Keratinocyte (primary cell): ENCODE measurements at regions not wholly inside any gene's neighbourhood (a gene's known extent, or its start where the extent isn't known, plus 50 kb on each side); places are given as distances from the start of the nearest gene placed in this dataset.

Experiments used
- DNase-seq: peaks from one replicate; pipeline ENCODE4 v3.0.0-alpha.2; 2011; ENCODE audit warnings: low read depth, missing footprints, low spot score
- FAIRE-seq: peaks from 2 replicates; lab custom pipeline; 2011; peaks lifted over from hg19 to GRCh38; lab: Jason Lieb, UNC
- H2AFZ ChIP-seq: 2 replicates; pipeline ENCODE4 v1.6.0; 2012; ENCODE audit warnings: low read length, control low read depth, inconsistent platforms; ENCODE audit not compliant: control insufficient read depth
- H3K27ac ChIP-seq: 2 replicates; pipeline ENCODE4 v1.5.1; 2011; ENCODE audit warnings: low read length; ENCODE audit not compliant: control insufficient read depth, insufficient read depth
- H3K27me3 ChIP-seq: 3 replicates; pipeline ENCODE4 v1.6.0; 2011; ENCODE audit warnings: low read length; ENCODE audit not compliant: control insufficient read depth, insufficient read depth; ENCODE audit errors: extremely low read depth
- H3K36me3 ChIP-seq, 2 experiments: 2 replicates in 1 of 2; 3 replicates in 1 of 2; pipeline ENCODE4 v1.5.1; 2011; ENCODE audit warnings: low read length in 2 of 2, mild to moderate bottlenecking in 1 of 2; ENCODE audit not compliant: control insufficient read depth in 2 of 2, insufficient read depth in 2 of 2; ENCODE audit errors: extremely low read depth in 1 of 2
- H3K4me1 ChIP-seq: 3 replicates; pipeline ENCODE4 v1.5.1; 2011; ENCODE audit warnings: low read length; ENCODE audit not compliant: control insufficient read depth, insufficient read depth; ENCODE audit errors: extremely low read depth
- H3K4me2 ChIP-seq: 3 replicates; pipeline ENCODE4 v1.6.0; 2011; ENCODE audit warnings: low read depth, low read length; ENCODE audit not compliant: control insufficient read depth, insufficient read depth; ENCODE audit errors: extremely low read depth
- H3K4me3 ChIP-seq, 3 experiments: fragments of 200-600 bp in 1 of 3; sonication (generic) in 1 of 3; 2 replicates in 2 of 3; 3 replicates in 1 of 3; pipeline ENCODE4 v1.5.1; 2011 to 2016; ENCODE audit warnings: low read length in 3 of 3, mild to moderate bottlenecking in 3 of 3, control low read depth in 2 of 3, inconsistent platforms in 1 of 3, low read depth in 1 of 3, mixed read lengths in 1 of 3, mixed run types in 1 of 3, moderate library complexity in 1 of 3; ENCODE audit not compliant: control insufficient read depth in 2 of 3, insufficient read depth in 2 of 3; ENCODE audit errors: extremely low read depth in 1 of 3
- H3K79me2 ChIP-seq: 2 replicates; pipeline ENCODE4 v1.6.0; 2012; ENCODE audit warnings: low read length; ENCODE audit not compliant: control insufficient read depth, insufficient read depth
- H3K9ac ChIP-seq: 3 replicates; pipeline ENCODE4 v1.6.0; 2011; ENCODE audit warnings: low read length; ENCODE audit not compliant: control insufficient read depth, insufficient read depth; ENCODE audit errors: extremely low read depth
- H3K9me1 ChIP-seq: 3 replicates; pipeline ENCODE4 v1.6.0; 2011; ENCODE audit warnings: low read length; ENCODE audit not compliant: control insufficient read depth, insufficient read depth; ENCODE audit errors: extremely low read depth
- H3K9me3 ChIP-seq: 2 replicates; pipeline ENCODE4 v1.5.1; 2012; ENCODE audit warnings: low read depth, low read length; ENCODE audit not compliant: control insufficient read depth
- H4K20me1 ChIP-seq: 3 replicates; pipeline ENCODE4 v1.6.0; 2011; ENCODE audit warnings: low read length; ENCODE audit not compliant: control insufficient read depth, insufficient read depth; ENCODE audit errors: extremely low read depth
- CTCF ChIP-seq, 3 experiments: IDR thresholded peaks in 1 of 3; conservative IDR thresholded peaks in 1 of 3; optimal IDR thresholded peaks in 1 of 3; 2 replicates in 2 of 3; 3 replicates in 1 of 3; pipeline versions ENCODE3 to v1.5.1; 2011; ENCODE audit warnings: low read length in 3 of 3, mild to moderate bottlenecking in 3 of 3, moderate library complexity in 2 of 3, control low read depth in 1 of 3, inconsistent platforms in 1 of 3; ENCODE audit not compliant: insufficient read depth in 2 of 3; ENCODE audit errors: extremely low read depth in 1 of 3
- EZH2 ChIP-seq: IDR thresholded peaks from one replicate; pipeline ENCODE4 v1.6.1; 2012; ENCODE audit warnings: inconsistent platforms, mild to moderate bottlenecking, low read length, moderate library complexity
- dilution Hi-C: fragments of 300-500 bp; cut with MboI; formaldehyde crosslinking; loops from one replicate; pipeline ENCODE4 v1.7.0; 2020; ENCODE audit warnings: low sequenced_read_pairs; ENCODE audit not compliant: extremely low pct_ligation_motif_present

- H2AFZ ChIP-seq, result no peak overlapping the region
- dilution Hi-C loops, result no loop called here
- FAIRE-seq, result no peak
- no peaks in the 10 kb centered on the region for H3K79me2 ChIP-seq
- H3K27me3 ChIP-seq, result no peaks in the 10 kb centered on the region
- H3K9me3 ChIP-seq, result peaks cover 3% of the 10 kb centered on the region
- H3K9ac ChIP-seq, result no peak overlapping the region
- no peaks in the 10 kb centered on the region for H3K36me3 ChIP-seq
- H3K4me2 ChIP-seq, result no peak overlapping the region
- H3K4me3 ChIP-seq, result no peak overlapping the region
- H4K20me1 ChIP-seq, result no peaks in the 10 kb centered on the region
- H3K9me1 ChIP-seq, result no peaks in the 10 kb centered on the region
- DNase-seq, result no peak
- no peaks in the 10 kb centered on the region for H3K4me1 ChIP-seq
- H3K27ac ChIP-seq, result no peak overlapping the region
- TF ChIP-seq EZH2, result no peak
These were observed 418.0 kb downstream of the SHANK2 start for GRCh38 chr11:70834277-70834940.

GRCh38 chr11:70834984-70835560 lies 417.3 kb downstream of the SHANK2 start:
- TF ChIP-seq EZH2, result no peak
- no peak for TF ChIP-seq CTCF (optimal IDR thresholded peaks at IDR 0.05 in 1 of 3, IDR thresholded peaks at IDR 0.05 in 1 of 3, conservative IDR thresholded peaks at IDR 0.05 in 1 of 3; ENCODE audit: extremely low read depth in 1 of 3, insufficient read depth in 2 of 3, low read length in 3 of 3)
- no peaks in the 10 kb centered on the region for H3K9me1 ChIP-seq
- no peaks in the 10 kb centered on the region for H3K36me3 ChIP-seq
- no peaks in the 10 kb centered on the region for H3K27me3 ChIP-seq
- H4K20me1 ChIP-seq, result no peaks in the 10 kb centered on the region
- H3K9me3 ChIP-seq, result peaks cover 6% of the 10 kb centered on the region
- no peak overlapping the region for H2AFZ ChIP-seq
- H3K4me3 ChIP-seq, result no peak overlapping the region
- H3K4me2 ChIP-seq, result no peak overlapping the region
- no peak overlapping the region for H3K9ac ChIP-seq
- H3K79me2 ChIP-seq, result no peaks in the 10 kb centered on the region
- H3K4me1 ChIP-seq, result no peaks in the 10 kb centered on the region
- DNase-seq, result no peak
- no peak overlapping the region for H3K27ac ChIP-seq
- dilution Hi-C loops, result no loop called here
- FAIRE-seq, result no peak
